ENCODE measurements at regions not wholly inside any gene's neighbourhood (a gene's known extent, or its start where the extent isn't known, plus 50 kb on each side); places are given as distances from the start of the nearest gene placed in this dataset.

DNA sequence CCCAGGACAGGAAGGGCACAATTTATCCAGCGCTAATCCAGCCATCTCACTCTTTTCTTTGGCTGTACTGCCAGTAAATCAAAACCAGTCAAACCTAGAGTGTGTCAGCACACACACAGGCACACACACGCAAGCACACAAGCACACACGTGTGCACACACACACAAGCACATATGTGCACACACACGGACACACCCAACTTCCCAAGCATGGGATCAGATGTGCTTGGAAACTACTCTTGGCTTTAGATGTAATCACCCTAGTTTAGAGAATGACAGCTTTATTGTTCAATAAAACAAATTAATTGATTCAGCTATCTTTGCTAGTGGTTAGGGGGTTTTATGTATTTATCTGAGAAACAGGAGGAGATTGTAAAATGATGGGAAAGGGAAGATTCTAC is 615.0 kb upstream of the MKI67 start:
- Histone ChIP-seq H3K4me2 (no peak overlapping the region), H4K20me1 (ENCODE audit: low read depth) (no peaks in the 10 kb centered on the region), H2AFZ (replicated peaks) (no peak overlapping the region), H3K4me3 (no peak overlapping the region), H3K27me3 (no peaks in the 10 kb centered on the region), H3K4me1 (peaks cover 16% of the 10 kb centered on the region), H3K9me3 (ENCODE audit: low read depth) (no peaks in the 10 kb centered on the region), H3K36me3 (no peaks in the 10 kb centered on the region), H3K79me2 (ENCODE audit: low read depth) (no peaks in the 10 kb centered on the region), H3K27ac (no peak overlapping the region), H3K9ac (no peak overlapping the region), H3F3A (ENCODE audit: low read depth) (no peaks in the 10 kb centered on the region)
- TF ChIP-seq EZH2phosphoT487 (IDR thresholded peaks at IDR 0.05) (no peak), EZH2 (IDR thresholded peaks at IDR 0.05) (no peak), CTCF (IDR thresholded peaks at IDR 0.05) (no peak)
- DNase-seq (ENCODE audit: low spot score): no peak
- Mint-ChIP-seq H3K4me3 (no peak overlapping the region), H3K27ac (no peak overlapping the region), H3K36me3 (no peaks in the 10 kb centered on the region), H3K9me3 (no peaks in the 10 kb centered on the region), H3K27me3 (ENCODE audit: insufficient read depth, low read depth) (peaks cover 6% of the 10 kb centered on the region), H3K4me1 (peaks cover 40% of the 10 kb centered on the region)

DNA sequence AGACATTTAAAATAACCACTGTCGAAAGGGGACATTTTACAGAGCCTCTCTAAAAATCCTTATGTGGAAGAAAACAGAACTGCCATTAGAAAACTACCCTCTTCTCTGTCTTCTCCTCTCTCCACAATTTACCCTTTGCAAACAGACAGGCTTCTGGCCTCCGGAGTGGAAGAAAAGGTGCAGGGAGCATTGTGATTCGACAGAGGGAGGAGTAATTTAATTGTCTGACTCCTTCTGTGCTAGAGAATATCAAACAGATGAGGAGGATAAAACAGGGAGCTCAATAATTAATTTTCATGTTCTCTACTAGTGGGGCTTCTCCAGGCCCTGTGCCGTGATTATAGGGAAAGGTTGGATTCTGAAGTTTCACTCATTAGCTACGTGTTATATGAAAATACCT is 615.5 kb upstream of the MKI67 start:
- Histone ChIP-seq H3F3A (ENCODE audit: low read depth) (no peaks in the 10 kb centered on the region), H3K4me3 (no peak overlapping the region), H3K36me3 (no peaks in the 10 kb centered on the region), H3K4me1 (peaks cover 16% of the 10 kb centered on the region), H3K9ac (no peak overlapping the region), H3K4me2 (peak overlapping the region; percentile 1), H3K27me3 (no peaks in the 10 kb centered on the region), H3K79me2 (ENCODE audit: low read depth) (no peaks in the 10 kb centered on the region), H3K27ac (no peak overlapping the region), H3K9me3 (ENCODE audit: low read depth) (no peaks in the 10 kb centered on the region), H4K20me1 (ENCODE audit: low read depth) (no peaks in the 10 kb centered on the region), H2AFZ (replicated peaks) (no peak overlapping the region)
- Mint-ChIP-seq H3K27me3 (ENCODE audit: insufficient read depth, low read depth) (peaks cover 6% of the 10 kb centered on the region), H3K27ac (peak overlapping the region; percentile 74), H3K36me3 (no peaks in the 10 kb centered on the region), H3K9me3 (no peaks in the 10 kb centered on the region), H3K4me1 (peaks cover 40% of the 10 kb centered on the region), H3K4me3 (peak overlapping the region; percentile 25)
- TF ChIP-seq CTCF (IDR thresholded peaks at IDR 0.05) (no peak), EZH2 (IDR thresholded peaks at IDR 0.05) (no peak), EZH2phosphoT487 (IDR thresholded peaks at IDR 0.05) (no peak)
- DNase-seq (ENCODE audit: low spot score): no peak

DNA sequence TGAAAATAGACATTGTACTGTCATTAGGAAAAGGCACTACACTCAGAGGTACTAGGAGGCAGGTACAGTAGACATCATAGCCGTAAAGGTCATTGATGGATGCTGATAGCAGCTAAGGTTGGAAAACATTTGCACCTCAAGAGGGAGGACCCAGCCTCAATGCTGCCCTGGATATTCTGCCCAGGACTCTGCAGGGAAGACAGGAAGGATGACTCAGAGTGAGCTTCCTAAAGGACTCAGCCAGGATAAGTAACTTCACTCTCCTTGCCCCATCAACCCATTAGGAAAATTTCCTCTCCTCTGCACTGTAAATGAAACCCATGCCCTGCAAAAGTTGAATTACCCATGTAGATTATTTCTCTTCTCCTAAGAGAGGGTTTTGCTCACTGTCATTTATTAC is 617.9 kb upstream of the MKI67 start:
- H2AFZ ChIP-seq (replicated peaks): no peak overlapping the region
- no peak overlapping the region for H3K4me2 ChIP-seq
- no peak overlapping the region for H3K9ac ChIP-seq
- H3K4me1 Mint-ChIP-seq: peaks cover 40% of the 10 kb centered on the region
- no peaks in the 10 kb centered on the region for H3K9me3 ChIP-seq (ENCODE audit: low read depth)
- no peaks in the 10 kb centered on the region for H3K9me3 Mint-ChIP-seq
- peaks cover 16% of the 10 kb centered on the region for H3K4me1 ChIP-seq
- DNase-seq (ENCODE audit: low spot score): no peak
- no peaks in the 10 kb centered on the region for H4K20me1 ChIP-seq (ENCODE audit: low read depth)
- TF ChIP-seq EZH2phosphoT487 (IDR thresholded peaks at IDR 0.05) (no peak), EZH2 (IDR thresholded peaks at IDR 0.05) (no peak), CTCF (IDR thresholded peaks at IDR 0.05) (no peak)
- no peaks in the 10 kb centered on the region for H3K36me3 ChIP-seq
- H3K27ac ChIP-seq: no peak overlapping the region
- H3K27me3 Mint-ChIP-seq (ENCODE audit: insufficient read depth, low read depth): peaks cover 5% of the 10 kb centered on the region
- no peaks in the 10 kb centered on the region for H3K79me2 ChIP-seq (ENCODE audit: low read depth)
- no peak overlapping the region for H3K4me3 ChIP-seq
- no peak overlapping the region for H3K4me3 Mint-ChIP-seq
- no peak overlapping the region for H3K27ac Mint-ChIP-seq
- H3K27me3 ChIP-seq: no peaks in the 10 kb centered on the region
- no peaks in the 10 kb centered on the region for H3K36me3 Mint-ChIP-seq
- H3F3A ChIP-seq (ENCODE audit: low read depth): no peaks in the 10 kb centered on the region
